RCC 7860 (cell line): ENCODE measurements at regions not wholly inside any gene's neighbourhood (a gene's known extent, or its start where the extent isn't known, plus 50 kb on each side); places are given as distances from the start of the nearest gene placed in this dataset.
"Not testable (repeated sequence)": the region's sequence is repeated elsewhere in the genome, so short reads cannot be mapped to it uniquely, and the experiment has no call there.

Experiments
- DNase-seq: peaks from one replicate; pipeline ENCODE4 v3.0.0-alpha.2; 2015; ENCODE audit warnings: low spot score
- FAIRE-seq: peaks from 2 replicates; lab custom pipeline; 2012; peaks lifted over from hg19 to GRCh38; lab: Jason Lieb, UNC

GRCh38 chr1:197985351-197985750, 68.2 kb downstream of the LHX9 start:
- DNase-seq = no peak
- no peak for FAIRE-seq

DNA sequence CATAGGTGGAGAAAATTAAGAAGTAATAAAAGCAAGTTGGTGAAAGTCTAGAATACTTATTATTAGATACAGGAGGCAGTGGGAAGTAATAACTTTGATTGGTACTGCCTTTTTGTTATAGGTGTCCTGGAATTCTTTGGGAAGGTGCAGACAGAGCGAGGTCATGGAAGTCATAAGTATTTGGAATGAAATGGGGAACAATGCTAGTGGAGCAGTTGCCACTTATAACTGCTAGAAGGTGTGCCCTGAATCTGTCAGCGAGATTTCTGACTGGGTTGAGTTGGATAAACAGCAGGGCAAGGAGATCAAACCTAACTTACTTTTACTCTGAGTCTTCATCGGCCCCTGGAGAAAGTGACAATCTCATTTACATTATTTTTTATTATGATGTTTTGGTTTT, 69.6 kb downstream of the LHX9 start:
- DNase-seq (no peak), FAIRE-seq (no peak)

GRCh38 chr1:197987294-197987693, 70.1 kb downstream of the LHX9 start:
- DNase-seq = no peak
- FAIRE-seq = no peak

- DNase-seq, FAIRE-seq: not testable (repeated sequence)
These were observed 71.4 kb downstream of the LHX9 start for GRCh38 chr1:197988581-197988980.

- FAIRE-seq (no peak), DNase-seq (no peak)
These were observed 71.9 kb downstream of the LHX9 start for GRCh38 chr1:197989058-197989457.

GRCh38 chr1:197991594-197991993, 74.4 kb downstream of the LHX9 start:
- FAIRE-seq = no peak
- no peak for DNase-seq

- DNase-seq (no peak), FAIRE-seq (no peak)
These were observed 77.8 kb downstream of the LHX9 start for GRCh38 chr1:197994907-197995407.

- no peak for FAIRE-seq
- DNase-seq = no peak
These were observed 78.5 kb downstream of the LHX9 start for GRCh38 chr1:197995408-197996258.

DNA sequence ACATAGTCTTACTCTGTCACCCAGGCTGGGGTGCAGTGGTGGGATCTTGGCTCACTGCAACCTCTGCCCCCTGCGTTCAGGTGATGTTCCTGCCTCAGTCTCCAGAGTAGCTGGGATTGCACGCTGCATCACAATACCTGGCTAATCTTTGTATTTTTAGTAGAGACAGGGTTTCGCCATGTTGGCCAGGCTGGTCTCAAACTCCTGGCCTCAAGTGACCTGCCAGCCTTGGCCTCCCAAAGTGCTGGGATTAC, 79.0 kb downstream of the LHX9 start:
- FAIRE-seq, DNase-seq: not testable (repeated sequence)

- FAIRE-seq = no peak
- DNase-seq = no peak
These were observed 80.9 kb downstream of the LHX9 start for GRCh38 chr1:197998110-197998509.

DNA sequence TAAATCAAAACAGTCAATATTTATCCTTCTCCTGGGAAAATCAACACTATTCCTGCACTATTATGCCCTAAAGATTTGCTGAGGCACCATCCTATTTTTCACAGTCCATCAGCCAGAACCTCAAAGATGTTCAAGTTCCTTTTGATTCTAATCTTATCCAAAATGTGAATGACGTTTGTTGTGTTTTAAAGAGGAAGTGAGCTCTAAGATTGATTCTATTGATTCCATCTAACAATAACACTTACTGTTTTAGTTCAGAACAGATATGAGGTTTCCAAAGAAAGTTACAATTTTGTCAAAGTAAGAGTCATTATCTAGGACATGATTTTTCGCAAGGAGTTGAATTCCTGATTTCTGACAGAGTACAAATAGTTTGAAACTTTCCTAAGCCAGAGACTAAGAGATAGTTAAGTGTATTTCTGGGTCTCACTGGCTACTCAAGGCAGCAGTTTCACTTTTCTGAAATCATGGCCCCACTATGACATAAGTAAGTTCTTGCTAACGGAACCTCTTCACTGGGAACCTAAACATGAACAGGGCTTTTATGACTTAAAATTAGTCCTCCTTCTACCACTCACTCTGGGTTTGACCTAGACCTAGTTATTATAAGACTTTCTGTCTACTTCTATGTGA, 84.7 kb downstream of the LHX9 start:
- no peak for FAIRE-seq
- no peak for DNase-seq

DNA sequence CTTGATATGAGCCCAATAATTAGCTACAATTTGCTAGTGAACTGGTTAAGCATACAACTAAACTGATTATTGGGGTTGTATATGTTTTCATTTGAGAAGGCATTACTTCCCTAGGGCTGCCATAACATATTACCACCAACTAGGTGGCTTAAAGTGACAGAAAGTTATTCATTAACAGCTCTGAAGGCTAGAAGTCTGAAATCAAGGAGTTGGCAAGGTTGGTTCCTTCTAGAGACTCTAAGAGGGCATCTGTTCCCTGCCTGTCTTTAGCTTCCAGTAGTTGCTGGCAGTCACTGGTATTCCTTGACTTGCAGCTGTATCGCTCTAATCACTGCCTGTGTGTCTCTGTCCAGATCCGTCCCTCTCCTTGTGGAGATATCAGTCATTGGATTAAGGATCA, 86.3 kb downstream of the LHX9 start:
- DNase-seq (no peak), FAIRE-seq (no peak)

GRCh38 chr1:198007011-198007410, 89.8 kb downstream of the LHX9 start:
- no peak for DNase-seq
- no peak for FAIRE-seq

- DNase-seq (no peak), FAIRE-seq (no peak)
These were observed 90.8 kb downstream of the LHX9 start for GRCh38 chr1:198007687-198008607.

DNA sequence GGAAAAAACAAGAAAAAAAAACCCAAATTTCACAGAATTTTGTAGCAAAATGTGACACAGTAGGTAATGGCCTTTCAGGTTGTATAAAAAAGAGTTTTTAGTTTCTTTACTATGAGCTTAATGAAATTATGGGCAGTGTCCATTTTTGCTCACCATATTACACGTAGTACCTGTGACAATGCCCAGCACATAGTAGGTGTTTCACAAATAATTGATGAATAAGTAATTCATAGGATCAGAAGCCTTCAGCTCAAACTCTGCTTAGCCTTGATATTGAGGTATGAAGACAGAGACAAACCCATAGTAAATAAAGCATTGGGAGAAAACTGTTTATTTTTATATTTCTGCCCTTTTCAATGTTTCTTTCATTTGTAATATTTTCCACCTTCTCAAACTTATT, 97.2 kb downstream of the LHX9 start:
- DNase-seq (no peak), FAIRE-seq (no peak)

DNA sequence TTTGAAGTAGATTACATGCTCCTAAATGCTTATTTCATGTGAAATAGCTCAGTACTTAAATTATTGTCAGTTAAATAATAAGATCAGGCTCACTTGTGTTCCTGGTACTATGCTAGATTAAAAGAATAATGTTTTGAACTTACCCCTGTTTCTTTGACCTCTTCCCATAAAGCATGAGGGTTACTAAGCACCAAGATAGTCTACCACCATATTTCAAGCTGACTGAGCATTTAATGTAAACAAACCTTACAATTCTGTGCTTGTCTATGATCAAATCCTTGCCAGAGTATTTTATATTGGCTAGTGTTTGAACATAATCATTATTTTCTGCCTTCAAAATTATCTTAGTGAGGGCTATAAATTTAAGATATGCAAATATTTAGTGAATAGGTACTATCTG, 98.1 kb downstream of the LHX9 start:
- DNase-seq (no peak), FAIRE-seq (no peak)

GRCh38 chr1:198018529-198018928, 101.4 kb downstream of the LHX9 start:
- DNase-seq (peak; percentile 92), FAIRE-seq (peak; percentile 77)

DNA sequence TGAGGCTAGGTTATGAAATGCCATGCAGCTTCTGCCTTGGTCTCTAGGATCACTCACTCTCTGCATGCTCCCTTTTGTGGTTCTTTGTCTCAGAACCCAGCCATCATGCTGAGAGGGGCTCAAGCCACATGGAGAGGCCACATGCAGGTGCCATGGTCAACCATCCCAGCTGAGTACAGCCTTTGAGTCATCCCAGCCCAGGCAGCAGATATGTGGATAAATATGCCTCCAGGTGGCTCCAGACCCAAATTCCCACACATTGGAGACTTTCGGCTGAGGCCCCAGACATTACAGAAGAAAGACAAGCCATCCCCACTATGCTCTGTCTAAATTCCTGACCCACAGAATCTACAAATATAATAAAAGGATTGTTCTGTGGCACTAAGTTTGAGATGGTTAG, 102.0 kb downstream of the LHX9 start:
- FAIRE-seq (no peak), DNase-seq (no peak)

- FAIRE-seq (no peak), DNase-seq (no peak)
These were observed 107.2 kb downstream of the LHX9 start for GRCh38 chr1:198024336-198024735.

- no peak for FAIRE-seq
- no peak for DNase-seq
These were observed 107.6 kb downstream of the LHX9 start for GRCh38 chr1:198024782-198025181.

- no peak for DNase-seq
- no peak for FAIRE-seq
These were observed 113.5 kb downstream of the LHX9 start for GRCh38 chr1:198030682-198031081.
